ENCODE measurements at regions not wholly inside any gene's neighbourhood (a gene's known extent, or its start where the extent isn't known, plus 50 kb on each side); places are given as distances from the start of the nearest gene placed in this dataset.

DNA sequence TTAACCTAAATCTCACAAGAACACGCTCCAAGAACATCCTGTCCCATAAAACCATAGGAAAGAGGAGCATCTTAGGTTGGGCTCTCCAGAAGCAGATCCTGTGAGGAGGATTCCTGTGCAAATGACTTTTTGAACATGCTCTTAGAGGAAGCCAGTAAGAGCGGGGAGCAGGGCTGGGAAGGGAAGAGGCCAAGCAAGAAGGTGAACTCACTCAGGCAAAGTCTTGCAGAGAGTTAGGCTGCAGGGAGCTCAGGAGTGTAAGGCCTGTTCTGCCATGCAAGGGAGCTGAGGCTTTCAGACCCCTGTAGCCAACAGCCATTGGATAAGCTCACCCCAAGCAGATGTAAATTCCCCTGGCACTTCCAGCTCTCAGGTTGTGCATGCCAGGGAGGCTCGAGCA is 63.6 kb upstream of the LY86 start:
- TF ChIP-seq, protein P1, sequence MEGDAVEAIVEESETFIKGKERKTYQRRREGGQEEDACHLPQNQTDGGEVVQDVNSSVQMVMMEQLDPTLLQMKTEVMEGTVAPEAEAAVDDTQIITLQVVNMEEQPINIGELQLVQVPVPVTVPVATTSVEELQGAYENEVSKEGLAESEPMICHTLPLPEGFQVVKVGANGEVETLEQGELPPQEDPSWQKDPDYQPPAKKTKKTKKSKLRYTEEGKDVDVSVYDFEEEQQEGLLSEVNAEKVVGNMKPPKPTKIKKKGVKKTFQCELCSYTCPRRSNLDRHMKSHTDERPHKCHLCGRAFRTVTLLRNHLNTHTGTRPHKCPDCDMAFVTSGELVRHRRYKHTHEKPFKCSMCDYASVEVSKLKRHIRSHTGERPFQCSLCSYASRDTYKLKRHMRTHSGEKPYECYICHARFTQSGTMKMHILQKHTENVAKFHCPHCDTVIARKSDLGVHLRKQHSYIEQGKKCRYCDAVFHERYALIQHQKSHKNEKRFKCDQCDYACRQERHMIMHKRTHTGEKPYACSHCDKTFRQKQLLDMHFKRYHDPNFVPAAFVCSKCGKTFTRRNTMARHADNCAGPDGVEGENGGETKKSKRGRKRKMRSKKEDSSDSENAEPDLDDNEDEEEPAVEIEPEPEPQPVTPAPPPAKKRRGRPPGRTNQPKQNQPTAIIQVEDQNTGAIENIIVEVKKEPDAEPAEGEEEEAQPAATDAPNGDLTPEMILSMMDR (IDR thresholded peaks at IDR 0.05) = no peak
- no peak for TF ChIP-seq ZFX (IDR thresholded peaks at IDR 0.05; ENCODE audit: borderline replicate concordance)

All from 22Rv1 (cell line).